Gastrocnemius medialis (tissue), 4 donors: ENCODE measurements at regions not wholly inside any gene's neighbourhood (a gene's known extent, or its start where the extent isn't known, plus 50 kb on each side); places are given as distances from the start of the nearest gene placed in this dataset.

Experiments used
- ATAC-seq, 2 donors: fragments of 150-250 bp; one replicate each; pipeline ENCODE4 v1.9.1; 2016
- DNase-seq, 2 donors: peaks; one replicate each; pipeline ENCODE4 v3.0.0-alpha.2; 2019
- H3K27ac ChIP-seq, 4 donors: fragments of 200-600 bp; sonication (generic); 1 replicate in 1 of 4; 2 replicates in 3 of 4; pipeline ENCODE4 v1.5.1; 2016 to 2018; ENCODE audit warnings: mild to moderate bottlenecking in 2 of 4, moderate library complexity in 1 of 4
- H3K27me3 ChIP-seq, 3 donors: fragments of 200-600 bp; sonication (generic) in 2 of 3; 1 replicate in 1 of 3; 2 replicates in 2 of 3; pipeline versions ENCODE4 v1.5.1 to v1.6.0; 2016 to 2019; ENCODE audit warnings: mild to moderate bottlenecking in 1 of 3, moderate library complexity in 1 of 3
- H3K36me3 ChIP-seq, 2 donors: fragments of 200-600 bp; sonication (generic) in 1 of 2; one replicate each; pipeline ENCODE4 v1.5.1; 2017 to 2018
- H3K4me1 ChIP-seq, 2 donors: fragments of 200-600 bp; sonication (generic) in 1 of 2; one replicate each; pipeline ENCODE4 v1.5.1; 2016 to 2017; ENCODE audit warnings: mild to moderate bottlenecking in 2 of 2
- H3K4me3 ChIP-seq, 4 donors: fragments of 200-600 bp; sonication (generic) in 3 of 4; 1 replicate in 1 of 4; 2 replicates in 3 of 4; pipeline ENCODE4 v1.5.1; 2016 to 2019; ENCODE audit warnings: mild to moderate bottlenecking in 2 of 4
- H3K9me3 ChIP-seq, 3 donors: fragments of 200-600 bp; sonication (generic) in 2 of 3; 1 replicate in 1 of 3; 2 replicates in 2 of 3; pipeline ENCODE4 v1.5.1; 2016 to 2019
- POLR2A ChIP-seq, 2 donors: fragments of 450-650 bp; IDR thresholded peaks; one replicate each; pipeline ENCODE4 v1.6.1; 2017; ENCODE audit warnings: antibody characterized with exemption in 2 of 2, mild to moderate bottlenecking in 2 of 2, moderate library complexity in 2 of 2
- in situ Hi-C, 4 donors: fragments of 200-750 bp; cut with MboI; loops; one replicate each; pipeline versions ENCODE4 v1.15.0 to v1.8.0; 2017; ENCODE audit warnings: low sequenced_read_pairs in 4 of 4
- intact Hi-C: fragments of 100-400 bp; cut with DNase I; formaldehyde crosslinking; loops from one replicate; pipeline ENCODE4 v1.15.1; 2023; ENCODE audit warnings: low total_unique reads
- TF ChIP-seq, protein P1 (sequence below), 5 experiments: fragments of 450-650 bp in 3 of 5; fragments of 200-600 bp in 2 of 5; sonication (generic) in 2 of 5; IDR thresholded peaks in 4 of 5; conservative IDR thresholded peaks in 1 of 5; 1 replicate in 4 of 5; 2 replicates in 1 of 5; pipeline ENCODE4 v1.5.1; 2016 to 2019; ENCODE audit warnings: antibody characterized with exemption in 5 of 5, mild to moderate bottlenecking in 3 of 5, moderate library complexity in 3 of 5

DNA sequence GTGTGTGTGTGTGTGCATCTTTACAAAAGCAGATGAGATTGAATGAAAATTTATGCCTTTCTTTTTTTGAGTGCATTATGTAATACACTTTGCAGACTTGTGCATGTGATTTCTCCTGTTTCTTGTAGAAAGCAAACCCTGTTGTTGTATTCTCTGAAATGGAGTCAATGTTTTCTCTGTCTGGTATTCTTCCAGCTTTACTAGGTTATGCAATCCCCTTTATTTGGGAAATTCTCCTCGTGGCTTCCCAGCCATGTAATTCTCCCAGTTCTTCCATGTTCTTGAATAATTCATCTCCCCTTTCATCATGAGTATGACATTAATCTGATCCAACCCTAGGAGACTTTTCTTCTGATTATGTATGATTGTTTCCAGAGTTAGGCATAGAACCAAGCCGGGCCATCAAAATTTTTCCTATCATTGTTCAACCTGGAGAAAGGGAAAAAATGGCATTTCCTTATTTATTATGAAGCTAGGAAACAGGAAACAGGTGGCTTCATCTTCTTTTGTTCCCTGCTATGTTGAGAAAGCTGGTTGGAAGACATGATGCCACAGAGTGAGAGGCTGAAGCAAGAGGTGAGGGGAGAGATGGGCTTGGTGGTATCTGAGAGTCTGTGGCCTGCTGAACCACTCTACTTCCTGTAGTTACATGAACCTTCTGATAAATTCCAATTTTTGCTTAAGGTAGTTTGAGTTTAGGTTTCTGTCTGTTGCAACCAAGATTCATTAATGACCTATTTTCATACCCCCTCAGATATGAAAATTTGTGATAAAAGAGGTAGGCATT is 68.8 kb downstream of the PRL start:
- Histone ChIP-seq H3K4me3 (no peak overlapping the region), H3K27ac (no peak overlapping the region), H3K27me3 (no peaks in the 10 kb centered on the region), H3K9me3 (no peaks in the 10 kb centered on the region), H3K36me3 (no peaks in the 10 kb centered on the region), H3K4me1 (no peaks in the 10 kb centered on the region)
- in situ Hi-C loops (no loop called here), intact Hi-C loops (no loop called here)
- ATAC-seq, result no peak
- TF ChIP-seq POLR2A (IDR thresholded peaks at IDR 0.05), result no peak
- TF ChIP-seq, protein P1, sequence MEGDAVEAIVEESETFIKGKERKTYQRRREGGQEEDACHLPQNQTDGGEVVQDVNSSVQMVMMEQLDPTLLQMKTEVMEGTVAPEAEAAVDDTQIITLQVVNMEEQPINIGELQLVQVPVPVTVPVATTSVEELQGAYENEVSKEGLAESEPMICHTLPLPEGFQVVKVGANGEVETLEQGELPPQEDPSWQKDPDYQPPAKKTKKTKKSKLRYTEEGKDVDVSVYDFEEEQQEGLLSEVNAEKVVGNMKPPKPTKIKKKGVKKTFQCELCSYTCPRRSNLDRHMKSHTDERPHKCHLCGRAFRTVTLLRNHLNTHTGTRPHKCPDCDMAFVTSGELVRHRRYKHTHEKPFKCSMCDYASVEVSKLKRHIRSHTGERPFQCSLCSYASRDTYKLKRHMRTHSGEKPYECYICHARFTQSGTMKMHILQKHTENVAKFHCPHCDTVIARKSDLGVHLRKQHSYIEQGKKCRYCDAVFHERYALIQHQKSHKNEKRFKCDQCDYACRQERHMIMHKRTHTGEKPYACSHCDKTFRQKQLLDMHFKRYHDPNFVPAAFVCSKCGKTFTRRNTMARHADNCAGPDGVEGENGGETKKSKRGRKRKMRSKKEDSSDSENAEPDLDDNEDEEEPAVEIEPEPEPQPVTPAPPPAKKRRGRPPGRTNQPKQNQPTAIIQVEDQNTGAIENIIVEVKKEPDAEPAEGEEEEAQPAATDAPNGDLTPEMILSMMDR (IDR thresholded peaks at IDR 0.05 in 4 of 5, conservative IDR thresholded peaks at IDR 0.05 in 1 of 5), result no peak
- no peak for DNase-seq

DNA sequence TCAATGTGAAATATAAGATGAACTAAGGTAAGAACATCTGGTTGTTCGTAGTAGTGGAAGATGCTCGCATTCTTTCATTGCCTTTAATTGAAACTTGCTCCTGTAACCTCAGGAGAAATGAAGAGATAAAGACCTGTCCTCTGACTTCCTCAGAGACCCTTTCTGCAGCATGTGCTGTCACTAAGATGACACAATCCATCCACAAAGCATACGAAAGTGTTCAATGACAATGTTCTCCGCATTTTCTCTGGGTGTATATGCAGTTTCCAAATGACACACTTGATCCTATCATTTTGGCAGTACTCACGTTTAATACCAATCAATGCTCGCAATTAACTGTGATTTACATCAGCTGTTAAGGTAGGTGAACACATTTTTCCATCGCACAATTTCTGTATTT is 65.8 kb downstream of the PRL start:
- ATAC-seq (no peak), DNase-seq (no peak)
- H3K4me1 ChIP-seq, result no peaks in the 10 kb centered on the region
- H3K36me3 ChIP-seq, result no peaks in the 10 kb centered on the region
- intact Hi-C loops, result no loop called here
- no peak overlapping the region for H3K27ac ChIP-seq
- in situ Hi-C loops, result no loop called here
- H3K27me3 ChIP-seq, result no peaks in the 10 kb centered on the region
- no peaks in the 10 kb centered on the region for H3K9me3 ChIP-seq
- no peak for TF ChIP-seq POLR2A (IDR thresholded peaks at IDR 0.05)
- TF ChIP-seq, protein P1 (IDR thresholded peaks at IDR 0.05 in 4 of 5, conservative IDR thresholded peaks at IDR 0.05 in 1 of 5), result no peak
- no peak overlapping the region for H3K4me3 ChIP-seq

DNA sequence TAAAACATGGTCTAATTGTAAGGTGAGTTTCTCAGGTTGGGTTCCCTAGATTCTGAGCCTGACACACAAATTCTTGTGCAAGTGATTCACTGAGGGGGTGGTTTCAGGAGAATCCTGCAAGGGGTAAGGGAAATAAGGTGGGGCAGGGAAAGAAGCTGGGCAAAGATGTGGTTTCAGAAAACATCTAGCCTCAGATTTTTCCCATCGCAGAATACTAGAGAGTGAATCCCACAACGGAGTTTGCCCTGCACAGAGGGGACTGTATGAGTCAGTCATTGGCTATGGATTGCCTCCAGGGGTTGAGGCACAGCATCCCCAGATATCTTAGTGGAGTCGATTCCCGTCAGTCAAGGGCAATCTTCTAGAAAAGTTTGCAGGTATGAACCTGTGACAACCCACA is 65.2 kb downstream of the PRL start:
- TF ChIP-seq POLR2A (IDR thresholded peaks at IDR 0.05), result no peak
- TF ChIP-seq, protein P1 (IDR thresholded peaks at IDR 0.05 in 4 of 5, conservative IDR thresholded peaks at IDR 0.05 in 1 of 5), result no peak
- H3K9me3 ChIP-seq, result no peaks in the 10 kb centered on the region
- ATAC-seq (no peak), DNase-seq (no peak)
- H3K27me3 ChIP-seq, result no peaks in the 10 kb centered on the region
- H3K4me3 ChIP-seq, result no peak overlapping the region
- intact Hi-C loops, result no loop called here
- no peaks in the 10 kb centered on the region for H3K4me1 ChIP-seq
- in situ Hi-C loops, result no loop called here
- H3K36me3 ChIP-seq, result no peaks in the 10 kb centered on the region
- no peak overlapping the region for H3K27ac ChIP-seq

DNA sequence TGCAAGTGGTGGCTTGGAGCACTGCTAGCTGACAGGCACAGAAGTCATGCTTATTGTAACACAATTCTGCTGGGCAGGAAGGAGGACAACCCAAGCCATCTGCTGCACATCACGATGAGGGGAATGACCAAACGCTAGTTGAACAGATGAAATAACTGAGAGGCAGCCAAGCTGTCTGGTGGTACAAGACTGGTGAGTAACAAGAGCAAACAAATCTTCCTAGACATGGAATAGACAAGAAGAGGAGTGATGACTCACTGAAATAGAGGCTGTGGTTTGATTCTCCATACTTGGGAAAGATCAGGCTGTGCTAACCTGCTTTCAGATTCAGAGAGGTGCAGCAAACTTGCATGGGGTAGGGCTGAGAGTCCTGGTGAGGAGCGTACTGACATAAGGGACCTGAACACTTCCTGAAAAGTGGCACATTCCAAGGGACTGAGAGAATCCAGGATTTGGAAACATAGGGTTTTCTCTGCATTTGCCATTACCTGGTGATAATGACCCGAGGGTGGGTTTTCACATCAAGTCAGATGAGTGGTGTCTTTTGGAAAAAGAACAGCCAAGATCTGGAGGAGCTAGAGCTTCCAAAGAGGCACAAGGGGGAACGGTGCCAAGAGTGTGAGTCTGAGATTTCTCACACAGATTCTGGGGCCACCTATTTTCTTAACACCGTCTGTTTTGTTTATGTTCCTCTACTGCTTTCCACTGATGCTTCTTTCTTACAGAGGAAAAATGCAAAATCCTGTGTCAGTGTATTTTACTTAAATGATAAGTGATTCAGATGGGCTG is 60.0 kb downstream of the PRL start:
- no peaks in the 10 kb centered on the region for H3K36me3 ChIP-seq
- no peaks in the 10 kb centered on the region for H3K4me1 ChIP-seq
- DNase-seq (no peak), ATAC-seq (no peak)
- H3K4me3 ChIP-seq, result no peak overlapping the region
- intact Hi-C loops (no loop called here), in situ Hi-C loops (no loop called here)
- no peak overlapping the region for H3K27ac ChIP-seq
- H3K27me3 ChIP-seq, result no peaks in the 10 kb centered on the region
- TF ChIP-seq POLR2A (IDR thresholded peaks at IDR 0.05), result no peak
- TF ChIP-seq, protein P1 (IDR thresholded peaks at IDR 0.05 in 4 of 5, conservative IDR thresholded peaks at IDR 0.05 in 1 of 5), result no peak
- no peaks in the 10 kb centered on the region for H3K9me3 ChIP-seq
